ENCODE measurements at regions not wholly inside any gene's neighbourhood (a gene's known extent, or its start where the extent isn't known, plus 50 kb on each side); places are given as distances from the start of the nearest gene placed in this dataset.

- TF ChIP-seq EP300 (IDR thresholded peaks at IDR 0.05; ENCODE audit: low read depth) = no peak
- TF ChIP-seq, protein P1, sequence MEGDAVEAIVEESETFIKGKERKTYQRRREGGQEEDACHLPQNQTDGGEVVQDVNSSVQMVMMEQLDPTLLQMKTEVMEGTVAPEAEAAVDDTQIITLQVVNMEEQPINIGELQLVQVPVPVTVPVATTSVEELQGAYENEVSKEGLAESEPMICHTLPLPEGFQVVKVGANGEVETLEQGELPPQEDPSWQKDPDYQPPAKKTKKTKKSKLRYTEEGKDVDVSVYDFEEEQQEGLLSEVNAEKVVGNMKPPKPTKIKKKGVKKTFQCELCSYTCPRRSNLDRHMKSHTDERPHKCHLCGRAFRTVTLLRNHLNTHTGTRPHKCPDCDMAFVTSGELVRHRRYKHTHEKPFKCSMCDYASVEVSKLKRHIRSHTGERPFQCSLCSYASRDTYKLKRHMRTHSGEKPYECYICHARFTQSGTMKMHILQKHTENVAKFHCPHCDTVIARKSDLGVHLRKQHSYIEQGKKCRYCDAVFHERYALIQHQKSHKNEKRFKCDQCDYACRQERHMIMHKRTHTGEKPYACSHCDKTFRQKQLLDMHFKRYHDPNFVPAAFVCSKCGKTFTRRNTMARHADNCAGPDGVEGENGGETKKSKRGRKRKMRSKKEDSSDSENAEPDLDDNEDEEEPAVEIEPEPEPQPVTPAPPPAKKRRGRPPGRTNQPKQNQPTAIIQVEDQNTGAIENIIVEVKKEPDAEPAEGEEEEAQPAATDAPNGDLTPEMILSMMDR (IDR thresholded peaks at IDR 0.05) = no peak
- no peak for TF ChIP-seq POLR2AphosphoS5 (IDR thresholded peaks at IDR 0.05)
- no peak for TF ChIP-seq POLR2A (IDR thresholded peaks at IDR 0.05)
Measured at GRCh38 chr6:18314317-18314997, 50.1 kb upstream of the DEK start.

All from transverse colon (tissue), 4 donors.